ENCODE measurements at regions not wholly inside any gene's neighbourhood (a gene's known extent, or its start where the extent isn't known, plus 50 kb on each side); places are given as distances from the start of the nearest gene placed in this dataset.

DNA sequence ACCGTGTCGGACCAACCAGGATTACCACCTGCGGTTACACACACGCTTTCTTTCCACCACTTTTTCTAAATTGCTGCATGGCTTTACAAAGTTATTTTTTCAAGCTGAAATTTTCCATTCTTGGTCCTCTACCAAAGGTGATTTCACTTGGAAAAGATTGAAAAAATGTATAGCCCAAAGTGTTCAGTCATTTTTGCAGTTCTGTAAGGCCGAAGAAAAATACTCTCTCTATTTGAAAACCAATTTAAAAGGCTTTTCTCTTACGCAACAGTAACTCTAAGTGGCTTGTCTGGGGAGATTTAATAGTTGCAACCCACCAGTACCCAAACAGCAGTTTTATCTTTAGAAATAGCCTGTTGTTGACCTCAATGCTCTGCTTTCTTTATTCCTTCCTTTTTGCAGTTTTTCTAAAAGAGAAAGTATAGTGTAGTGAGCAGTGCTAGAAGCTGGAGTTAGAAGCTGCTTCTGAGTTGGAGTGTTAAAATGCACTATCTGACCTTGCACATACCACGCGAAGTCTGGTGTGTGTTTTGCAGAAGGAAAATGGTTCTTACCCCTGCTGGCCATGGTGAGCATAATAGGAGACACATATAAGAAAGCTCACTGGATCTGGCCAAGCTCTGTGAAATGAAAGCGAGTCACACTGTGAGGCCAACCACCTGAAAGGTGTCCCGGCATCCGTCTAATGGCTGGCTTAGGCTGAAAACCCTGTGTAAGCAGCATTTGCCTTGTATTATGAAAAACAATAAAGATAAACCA, 201.0 kb upstream of the ADRA1D start:
- H3K4me1 ChIP-seq (ENCODE audit: control insufficient read depth in 1 of 2, insufficient read depth in 2 of 2, low read depth in 1 of 2, low read length in 1 of 2): peaks cover 0 to 34% of the 10 kb centered on the region in 2 experiments; a peak in 2 of 4 replicates
- H3K9me2 ChIP-seq: no peaks in the 10 kb centered on the region
- no peaks in the 10 kb centered on the region for H4K20me1 ChIP-seq (ENCODE audit: insufficient read depth)
- no peaks in the 10 kb centered on the region for H3K27me3 ChIP-seq (ENCODE audit: insufficient read depth)
- H3K79me2 ChIP-seq (ENCODE audit: insufficient read depth): no peaks in the 10 kb centered on the region
- H3K4me3 ChIP-seq (ENCODE audit: low read depth in 2 of 2, low read length in 1 of 2): peak overlapping the region in 1 of 2 experiments; percentile 10; a peak in 3 of 4 replicates
- CTCF ChIA-PET: no interaction called here
- H3K27ac ChIP-seq (ENCODE audit: low read depth in 2 of 2, low read length in 1 of 2): peak overlapping the region; percentile 43 to 63; a peak in 3 of 4 replicates
- H3K4me2 ChIP-seq: peak overlapping the region; percentile 75
- no peaks in the 10 kb centered on the region for H3K9me3 ChIP-seq
- POLR2A ChIA-PET: no interaction called here
- WGBS (ENCODE audit: low lambda C conversion rate): 25% methylated on average over 11 of the region's 11 CpGs
- H2AFZ ChIP-seq (ENCODE audit: low read depth): peak overlapping the region; percentile 78
- H3K9ac ChIP-seq: peak overlapping the region; percentile 58
- DNase-seq: no peak
- peaks cover 26% of the 10 kb centered on the region for H3F3A ChIP-seq (replicated peaks; ENCODE audit: insufficient read depth)
- H3K36me3 ChIP-seq (replicated peaks in 1 of 2; ENCODE audit: control insufficient read depth in 1 of 2, insufficient read depth in 2 of 2, low read length in 1 of 2): no peaks in the 10 kb centered on the region
- peak; percentile 62 for TF ChIP-seq CTCF (IDR thresholded peaks at IDR 0.05)
- no peak for TF ChIP-seq REST (IDR thresholded peaks at IDR 0.05; ENCODE audit: low read depth, low read length)
- no peak for TF ChIP-seq TAF1 (IDR thresholded peaks at IDR 0.05; ENCODE audit: borderline replicate concordance, low read depth, low read length)
- TF ChIP-seq PBX3 (IDR thresholded peaks at IDR 0.05): no peak
- TF ChIP-seq, protein P1, sequence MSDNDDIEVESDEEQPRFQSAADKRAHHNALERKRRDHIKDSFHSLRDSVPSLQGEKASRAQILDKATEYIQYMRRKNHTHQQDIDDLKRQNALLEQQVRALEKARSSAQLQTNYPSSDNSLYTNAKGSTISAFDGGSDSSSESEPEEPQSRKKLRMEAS (IDR thresholded peaks at IDR 0.05; ENCODE audit: low read depth): 0 out of 2 replicates have a peak, but pooled peaks have one; percentile 51
- TF ChIP-seq, protein P2, sequence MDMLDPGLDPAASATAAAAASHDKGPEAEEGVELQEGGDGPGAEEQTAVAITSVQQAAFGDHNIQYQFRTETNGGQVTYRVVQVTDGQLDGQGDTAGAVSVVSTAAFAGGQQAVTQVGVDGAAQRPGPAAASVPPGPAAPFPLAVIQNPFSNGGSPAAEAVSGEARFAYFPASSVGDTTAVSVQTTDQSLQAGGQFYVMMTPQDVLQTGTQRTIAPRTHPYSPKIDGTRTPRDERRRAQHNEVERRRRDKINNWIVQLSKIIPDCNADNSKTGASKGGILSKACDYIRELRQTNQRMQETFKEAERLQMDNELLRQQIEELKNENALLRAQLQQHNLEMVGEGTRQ (IDR thresholded peaks at IDR 0.05; ENCODE audit: borderline replicate concordance, low read depth, low read length): no peak

Data from SK-N-SH (cell line).